ENCODE measurements at regions not wholly inside any gene's neighbourhood (a gene's known extent, or its start where the extent isn't known, plus 50 kb on each side); places are given as distances from the start of the nearest gene placed in this dataset.

GRCh38 chr1:102550729-102551384 is 554.1 kb upstream of the OLFM3 start:
- TF ChIP-seq, protein P1, sequence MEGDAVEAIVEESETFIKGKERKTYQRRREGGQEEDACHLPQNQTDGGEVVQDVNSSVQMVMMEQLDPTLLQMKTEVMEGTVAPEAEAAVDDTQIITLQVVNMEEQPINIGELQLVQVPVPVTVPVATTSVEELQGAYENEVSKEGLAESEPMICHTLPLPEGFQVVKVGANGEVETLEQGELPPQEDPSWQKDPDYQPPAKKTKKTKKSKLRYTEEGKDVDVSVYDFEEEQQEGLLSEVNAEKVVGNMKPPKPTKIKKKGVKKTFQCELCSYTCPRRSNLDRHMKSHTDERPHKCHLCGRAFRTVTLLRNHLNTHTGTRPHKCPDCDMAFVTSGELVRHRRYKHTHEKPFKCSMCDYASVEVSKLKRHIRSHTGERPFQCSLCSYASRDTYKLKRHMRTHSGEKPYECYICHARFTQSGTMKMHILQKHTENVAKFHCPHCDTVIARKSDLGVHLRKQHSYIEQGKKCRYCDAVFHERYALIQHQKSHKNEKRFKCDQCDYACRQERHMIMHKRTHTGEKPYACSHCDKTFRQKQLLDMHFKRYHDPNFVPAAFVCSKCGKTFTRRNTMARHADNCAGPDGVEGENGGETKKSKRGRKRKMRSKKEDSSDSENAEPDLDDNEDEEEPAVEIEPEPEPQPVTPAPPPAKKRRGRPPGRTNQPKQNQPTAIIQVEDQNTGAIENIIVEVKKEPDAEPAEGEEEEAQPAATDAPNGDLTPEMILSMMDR (conservative IDR thresholded peaks at IDR 0.05), result peak; percentile 83
- TF ChIP-seq ZFX (IDR thresholded peaks at IDR 0.05), result no peak

Data from C4-2B (cell line).